Type B pancreatic cell (in vitro differentiated cells): ENCODE measurements at regions not wholly inside any gene's neighbourhood (a gene's known extent, or its start where the extent isn't known, plus 50 kb on each side); places are given as distances from the start of the nearest gene placed in this dataset.

ENCODE experiments used
- DNase-seq: peaks from one replicate; pipeline ENCODE4 v3.0.0; 2021; ENCODE audit warnings: mixed read lengths; ENCODE audit not compliant: unreplicated experiment; ENCODE audit errors: extremely low spot score
- H3K27ac Mint-ChIP-seq: 2 replicates; pipeline ENCODE4 v1.8.0; 2021; ENCODE audit warnings: mild to moderate bottlenecking, mixed read lengths
- H3K27me3 Mint-ChIP-seq: 2 replicates; pipeline ENCODE4 v1.8.0; 2021; ENCODE audit warnings: mixed read lengths
- H3K36me3 Mint-ChIP-seq: 2 replicates; pipeline ENCODE4 v1.8.0; 2021; ENCODE audit warnings: mixed read lengths
- H3K4me1 Mint-ChIP-seq: one replicate; pipeline ENCODE4 v1.8.0; 2021; ENCODE audit warnings: mixed read lengths; ENCODE audit not compliant: unreplicated experiment
- H3K4me3 Mint-ChIP-seq: 2 replicates; pipeline ENCODE4 v1.8.0; 2021; ENCODE audit warnings: mild to moderate bottlenecking, mixed read lengths
- H3K9me3 Mint-ChIP-seq: 2 replicates; pipeline ENCODE4 v1.8.0; 2021; ENCODE audit warnings: mixed read lengths
- CTCF ChIP-seq: fragments of 200-600 bp; sonication (generic); conservative IDR thresholded peaks from 2 replicates; pipeline ENCODE4 v1.5.0; 2021; ENCODE audit warnings: antibody characterized with exemption, mild to moderate bottlenecking

DNA sequence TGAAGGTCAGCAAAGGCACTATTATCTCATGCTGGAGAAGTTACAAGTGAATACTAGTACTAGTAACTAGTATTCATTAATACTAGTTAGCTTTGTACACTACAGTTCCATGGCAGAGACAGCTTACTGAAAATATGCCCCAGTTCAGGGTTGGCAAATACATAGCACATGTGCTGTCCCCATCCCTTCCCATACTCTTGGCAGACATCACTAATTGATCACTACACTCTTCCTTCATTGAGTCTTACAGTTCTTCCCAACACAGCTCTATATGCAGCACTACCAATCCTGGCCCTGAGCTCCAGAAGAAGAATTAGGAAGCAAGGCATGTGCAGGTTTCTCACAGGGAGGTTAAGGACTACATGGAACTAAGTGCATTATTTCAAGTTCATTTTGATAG, 168.3 kb upstream of the EEA1 start:
- H3K27ac Mint-ChIP-seq: no peak overlapping the region
- peaks cover 34% of the 10 kb centered on the region for H3K4me1 Mint-ChIP-seq
- H3K27me3 Mint-ChIP-seq: no peaks in the 10 kb centered on the region
- peaks cover 9% of the 10 kb centered on the region for H3K9me3 Mint-ChIP-seq
- no peak for TF ChIP-seq CTCF
- H3K4me3 Mint-ChIP-seq: no peak overlapping the region
- no peak for DNase-seq
- H3K36me3 Mint-ChIP-seq: no peaks in the 10 kb centered on the region

GRCh38 chr12:93098077-93098476, 169.0 kb upstream of the EEA1 start:
- Mint-ChIP-seq H3K9me3 (peaks cover 9% of the 10 kb centered on the region), H3K27me3 (no peaks in the 10 kb centered on the region), H3K36me3 (no peaks in the 10 kb centered on the region), H3K4me1 (peaks cover 33% of the 10 kb centered on the region), H3K27ac (no peak overlapping the region), H3K4me3 (no peak overlapping the region)
- peak; percentile 80 for TF ChIP-seq CTCF
- DNase-seq: no peak

GRCh38 chr12:93099792-93100191, 170.7 kb upstream of the EEA1 start:
- Mint-ChIP-seq H3K9me3 (peaks cover 9% of the 10 kb centered on the region), H3K36me3 (no peaks in the 10 kb centered on the region), H3K4me3 (no peak overlapping the region), H3K27me3 (no peaks in the 10 kb centered on the region), H3K4me1 (peaks cover 30% of the 10 kb centered on the region), H3K27ac (no peak overlapping the region)
- TF ChIP-seq CTCF: no peak
- DNase-seq: no peak

DNA sequence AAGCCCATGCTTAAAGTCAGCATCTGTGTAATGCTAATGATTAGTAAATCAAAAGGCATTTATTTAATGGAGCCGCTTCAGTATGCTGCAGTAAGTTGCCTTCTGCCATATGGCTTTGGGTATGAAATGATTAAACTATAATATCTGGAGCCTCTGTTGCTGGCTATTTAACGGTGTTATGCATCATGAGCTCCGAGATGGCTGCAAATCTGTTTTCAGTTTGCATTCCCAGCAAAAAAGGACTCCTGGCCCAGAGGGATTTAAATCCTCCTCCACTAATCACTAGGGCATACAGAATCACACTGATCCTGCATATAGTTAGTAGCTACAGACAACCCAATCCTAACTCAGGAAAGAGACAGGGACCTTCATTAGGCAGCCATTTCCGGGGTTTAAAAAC, 171.5 kb upstream of the EEA1 start:
- Mint-ChIP-seq H3K9me3 (peaks cover 9% of the 10 kb centered on the region), H3K27ac (no peak overlapping the region), H3K4me1 (peaks cover 23% of the 10 kb centered on the region), H3K27me3 (no peaks in the 10 kb centered on the region), H3K36me3 (no peaks in the 10 kb centered on the region), H3K4me3 (no peak overlapping the region)
- no peak for TF ChIP-seq CTCF
- DNase-seq: no peak

DNA sequence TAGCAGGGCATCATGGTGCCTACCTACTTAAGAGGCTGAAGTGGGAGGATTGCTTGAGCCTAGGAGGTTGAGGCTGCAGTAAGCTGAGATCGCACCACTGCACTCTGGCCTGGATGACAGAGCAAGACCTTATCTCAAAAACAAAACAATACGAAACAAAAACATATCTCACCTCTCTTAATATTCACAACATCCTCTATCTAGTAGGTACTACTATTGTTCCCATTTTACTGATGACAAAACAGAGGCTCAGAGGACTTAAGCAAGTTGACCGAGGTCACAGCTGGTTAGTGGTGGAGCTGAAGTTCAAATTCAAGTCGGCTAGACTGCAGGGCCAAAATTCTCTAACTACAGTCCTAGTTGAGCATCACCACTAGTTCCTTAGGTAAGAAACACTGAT, 172.3 kb upstream of the EEA1 start:
- no peak for DNase-seq
- H3K4me1 Mint-ChIP-seq: peaks cover 23% of the 10 kb centered on the region
- TF ChIP-seq CTCF: no peak
- H3K27ac Mint-ChIP-seq: no peak overlapping the region
- peaks cover 9% of the 10 kb centered on the region for H3K9me3 Mint-ChIP-seq
- H3K27me3 Mint-ChIP-seq: no peaks in the 10 kb centered on the region
- H3K4me3 Mint-ChIP-seq: no peak overlapping the region
- no peaks in the 10 kb centered on the region for H3K36me3 Mint-ChIP-seq

GRCh38 chr12:93102312-93102711, 173.2 kb upstream of the EEA1 start:
- peaks cover 4% of the 10 kb centered on the region for H3K9me3 Mint-ChIP-seq
- peaks cover 25% of the 10 kb centered on the region for H3K4me1 Mint-ChIP-seq
- no peak for TF ChIP-seq CTCF
- no peaks in the 10 kb centered on the region for H3K27me3 Mint-ChIP-seq
- no peak overlapping the region for H3K27ac Mint-ChIP-seq
- no peaks in the 10 kb centered on the region for H3K36me3 Mint-ChIP-seq
- H3K4me3 Mint-ChIP-seq: no peak overlapping the region
- no peak for DNase-seq
